Gastroesophageal sphincter (tissue), 3 donors: ENCODE measurements at regions not wholly inside any gene's neighbourhood (a gene's known extent, or its start where the extent isn't known, plus 50 kb on each side); places are given as distances from the start of the nearest gene placed in this dataset.

Experiments
- CTCF ChIP-seq, 4 experiments: fragments of 200-600 bp in 2 of 4; fragments of 450-650 bp in 2 of 4; sonication (generic) in 1 of 4; IDR thresholded peaks; one replicate each; pipeline ENCODE4 v1.5.1; 2017 to 2019; ENCODE audit warnings: antibody characterized with exemption in 4 of 4, mild to moderate bottlenecking in 2 of 4, moderate library complexity in 2 of 4
- EP300 ChIP-seq: sonication (generic); formaldehyde crosslinking; IDR thresholded peaks from one replicate; pipeline ENCODE4 v1.6.1; 2017; ENCODE audit warnings: antibody characterized with exemption, mild to moderate bottlenecking
- POLR2A ChIP-seq, 2 donors: fragments of 450-650 bp; IDR thresholded peaks; one replicate each; pipeline ENCODE4 v1.6.1; 2017; ENCODE audit warnings: antibody characterized with exemption in 2 of 2, mild to moderate bottlenecking in 2 of 2, moderate library complexity in 1 of 2
- POLR2AphosphoS5 ChIP-seq: sonication (generic); formaldehyde crosslinking; IDR thresholded peaks from one replicate; pipeline ENCODE4 v1.6.1; 2017; ENCODE audit warnings: antibody characterized with exemption

GRCh38 chr6:126198631-126199030 lies 141.3 kb upstream of the CENPW start:
- TF ChIP-seq CTCF (IDR thresholded peaks at IDR 0.05), result no peak
- no peak for TF ChIP-seq POLR2A (IDR thresholded peaks at IDR 0.05)
- no peak for TF ChIP-seq EP300
- TF ChIP-seq POLR2AphosphoS5, result no peak
